MCF 10A (cell line): ENCODE measurements at regions not wholly inside any gene's neighbourhood (a gene's known extent, or its start where the extent isn't known, plus 50 kb on each side); places are given as distances from the start of the nearest gene placed in this dataset.

ENCODE experiments used
- BruUV-seq: library from RNA; stranded (reverse); fragments of 400-500 nt; replicated peaks from 2 replicates; lab custom pipeline; 2021; lab: Mats Ljungman, UMichigan
- CTCF ChIA-PET: fragments of 300-600 bp; sonication (Branson Sonifier 250); formaldehyde crosslinking; extraction: SDS; loops from one replicate; lab custom pipeline; 2021; ENCODE audit warnings: antibody characterized with exemption, inconsistent platforms; lab: Yijun Ruan, JAX
- POLR2A ChIA-PET: fragments of 300-600, 350-650 bp; sonication (Branson Sonifier 250); formaldehyde crosslinking; extraction: SDS; loops from one replicate; lab custom pipeline; 2020; ENCODE audit warnings: antibody characterized with exemption, inconsistent platforms; lab: Yijun Ruan, JAX
- DNase-seq: peaks from one replicate; pipeline ENCODE4 v3.0.0-alpha.2; 2018; ENCODE audit not compliant: unreplicated experiment
- H3K27ac Mint-ChIP-seq: one replicate; pipeline ENCODE4 v1.8.0; 2022; ENCODE audit warnings: mild to moderate bottlenecking, low read depth, mixed read lengths; ENCODE audit not compliant: unreplicated experiment
- H3K27me3 Mint-ChIP-seq: one replicate; pipeline ENCODE4 v1.8.0; 2022; ENCODE audit warnings: mixed read lengths; ENCODE audit not compliant: insufficient read depth, unreplicated experiment
- H3K36me3 Mint-ChIP-seq: one replicate; pipeline ENCODE4 v1.8.0; 2022; ENCODE audit warnings: mild to moderate bottlenecking, moderate library complexity, mixed read lengths; ENCODE audit not compliant: insufficient read depth, unreplicated experiment
- H3K4me1 Mint-ChIP-seq: one replicate; pipeline ENCODE4 v1.8.0; 2022; ENCODE audit warnings: mixed read lengths; ENCODE audit not compliant: insufficient read depth, unreplicated experiment
- H3K4me3 Mint-ChIP-seq: one replicate; pipeline ENCODE4 v1.8.0; 2022; ENCODE audit warnings: mild to moderate bottlenecking, moderate library complexity, mixed read lengths; ENCODE audit not compliant: unreplicated experiment
- H3K9me3 Mint-ChIP-seq: one replicate; pipeline ENCODE4 v1.8.0; 2022; ENCODE audit warnings: mixed read lengths; ENCODE audit not compliant: unreplicated experiment
- CTCF ChIP-seq: fragments of 200-600 bp; IDR thresholded peaks from one replicate; pipeline ENCODE4 v1.8.0; 2022; ENCODE audit warnings: antibody characterized with exemption, mild to moderate bottlenecking; ENCODE audit not compliant: unreplicated experiment
- intact Hi-C: fragments of 100-400 bp; cut with micrococcal nuclease; formaldehyde crosslinking; loops from 2 replicates; pipeline ENCODE4 v1.14.1; 2022

GRCh38 chr9:115606838-115607237, 488.9 kb upstream of the TNC start:
- POLR2A ChIA-PET, result interaction anchor here (1.2 to 1.5 kb wide), 2 partner anchors 59 to 66 kb away, joined by 4 read pairs; no protein-coding TSS in a partner anchor
- CTCF ChIA-PET, result interaction anchor here (1.9 kb wide), 1 partner anchor 13 kb away, joined by 10 read pairs; no protein-coding TSS in a partner anchor
- DNase-seq, result peak; percentile 52
- Mint-ChIP-seq H3K27me3 (no peaks in the 10 kb centered on the region), H3K27ac (no peak overlapping the region), H3K4me1 (no peaks in the 10 kb centered on the region), H3K4me3 (no peak overlapping the region), H3K36me3 (peaks cover under 1% of the 10 kb centered on the region), H3K9me3 (no peaks in the 10 kb centered on the region)
- no peak for TF ChIP-seq CTCF
- intact Hi-C loops, result no loop called here
- BruUV-seq, result no TSS peak

- CTCF ChIA-PET, result interaction anchor here (2.6 kb wide), 1 partner anchor 22 kb away, joined by 26 read pairs; no protein-coding TSS in a partner anchor
- Mint-ChIP-seq H3K4me3 (no peak overlapping the region), H3K36me3 (peaks cover 6% of the 10 kb centered on the region), H3K27ac (peak overlapping the region; percentile 61), H3K4me1 (peaks cover 25% of the 10 kb centered on the region), H3K27me3 (no peaks in the 10 kb centered on the region), H3K9me3 (peaks cover 6% of the 10 kb centered on the region)
- BruUV-seq, result no TSS peak
- POLR2A ChIA-PET, result no interaction called here
- TF ChIP-seq CTCF, result no peak
- intact Hi-C loops, result no loop called here
- DNase-seq, result no peak
Measured at GRCh38 chr9:115614326-115614999, 496.5 kb upstream of the TNC start.

- Mint-ChIP-seq H3K4me3 (no peak overlapping the region), H3K36me3 (peaks cover 6% of the 10 kb centered on the region), H3K27me3 (no peaks in the 10 kb centered on the region), H3K9me3 (peaks cover 6% of the 10 kb centered on the region), H3K27ac (peak overlapping the region; percentile 61), H3K4me1 (peaks cover 25% of the 10 kb centered on the region)
- no TSS peak for BruUV-seq
- intact Hi-C loops, result no loop called here
- CTCF ChIA-PET, result interaction anchor here (0.7 to 2.6 kb wide), 3 partner anchors 9 to 22 kb away, joined by 3 to 26 read pairs (median 4); no protein-coding TSS in a partner anchor
- TF ChIP-seq CTCF, result no peak
- POLR2A ChIA-PET, result interaction anchor here (0.7 to 2.3 kb wide), 4 partner anchors 11 to 53 kb away, joined by 3 to 6 read pairs (median 4); no protein-coding TSS in a partner anchor
- no peak for DNase-seq
Measured at GRCh38 chr9:115615000-115615401, 497.0 kb upstream of the TNC start.
